Retinal pigment epithelial cell (primary cell): ENCODE measurements at regions not wholly inside any gene's neighbourhood (a gene's known extent, or its start where the extent isn't known, plus 50 kb on each side); places are given as distances from the start of the nearest gene placed in this dataset.

Experiments used
- DNase-seq: peaks from one replicate; pipeline ENCODE4 v3.0.0-alpha.2; 2010; ENCODE audit warnings: low read depth
- H3K4me3 ChIP-seq: 2 replicates; pipeline ENCODE4 v1.5.1; 2011; ENCODE audit warnings: mild to moderate bottlenecking, low read length, control low read depth, moderate library complexity
- CTCF ChIP-seq: conservative IDR thresholded peaks from 2 replicates; pipeline ENCODE4 v1.5.1; 2011; ENCODE audit warnings: low read depth, low read length, control low read depth, inconsistent platforms

GRCh38 chr1:239706245-239706892 is 320.0 kb downstream of the CHRM3 start:
- H3K4me3 ChIP-seq = no peak overlapping the region
- TF ChIP-seq CTCF = no peak
- DNase-seq = no peak

DNA sequence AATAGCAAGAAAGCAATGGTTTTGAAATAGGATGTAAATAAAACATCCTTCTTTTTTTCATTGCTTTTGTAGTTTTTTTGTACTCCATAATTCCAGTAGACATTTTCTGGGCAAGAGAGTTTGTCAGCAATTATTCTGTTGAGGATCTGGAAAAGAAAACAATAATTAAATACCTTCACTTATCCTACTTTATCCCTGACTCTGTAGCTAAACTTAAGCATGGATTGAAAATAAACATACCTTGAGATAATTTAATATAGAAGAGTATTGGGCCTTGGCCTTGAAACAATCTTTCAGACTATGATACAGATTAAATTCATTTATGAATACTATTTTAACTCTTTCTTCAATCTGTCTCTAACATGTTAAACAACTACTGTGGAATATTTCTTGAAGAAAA is 321.2 kb downstream of the CHRM3 start:
- TF ChIP-seq CTCF = no peak
- H3K4me3 ChIP-seq = no peak overlapping the region
- no peak for DNase-seq

DNA sequence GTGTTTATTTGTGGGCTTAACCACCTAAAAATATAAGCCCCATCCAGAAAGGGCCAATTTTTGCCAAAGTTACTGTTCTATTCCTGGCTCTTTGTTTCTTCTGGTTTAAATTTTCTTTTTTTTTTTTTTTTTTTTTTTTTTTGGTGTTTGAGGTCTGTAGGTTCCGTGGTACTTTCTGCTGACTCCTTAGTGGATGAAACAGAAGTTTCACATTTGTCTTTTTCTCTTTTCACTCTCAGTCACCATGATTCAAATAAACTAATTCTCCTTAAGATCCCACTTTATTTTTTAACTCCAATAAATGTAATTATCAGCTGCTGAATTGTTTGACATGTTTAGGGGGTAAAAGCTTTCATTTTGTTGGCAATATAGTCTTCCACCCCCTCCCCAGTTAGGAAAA is 322.3 kb downstream of the CHRM3 start:
- no peak for TF ChIP-seq CTCF
- DNase-seq = no peak
- H3K4me3 ChIP-seq = no peak overlapping the region

- H3K4me3 ChIP-seq = no peak overlapping the region
- no peak for TF ChIP-seq CTCF
- no peak for DNase-seq
These were observed 325.4 kb downstream of the CHRM3 start for GRCh38 chr1:239711768-239712167.

GRCh38 chr1:239717097-239717917 is 330.9 kb downstream of the CHRM3 start:
- no peak overlapping the region for H3K4me3 ChIP-seq
- DNase-seq = no peak
- TF ChIP-seq CTCF = no peak

DNA sequence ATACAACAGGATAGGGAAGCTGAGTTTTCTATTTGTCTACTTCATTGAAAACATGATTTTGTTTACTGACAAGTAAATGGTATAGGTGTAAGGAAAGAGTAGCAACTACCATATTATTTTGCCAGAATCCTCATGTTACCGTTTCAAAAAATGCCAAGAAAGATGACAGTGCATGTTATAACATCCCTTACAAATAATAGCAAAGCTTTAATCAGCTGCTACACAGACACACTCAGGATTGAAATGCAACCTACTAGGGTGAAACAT is 331.5 kb downstream of the CHRM3 start:
- no peak overlapping the region for H3K4me3 ChIP-seq
- TF ChIP-seq CTCF = no peak
- DNase-seq = no peak

DNA sequence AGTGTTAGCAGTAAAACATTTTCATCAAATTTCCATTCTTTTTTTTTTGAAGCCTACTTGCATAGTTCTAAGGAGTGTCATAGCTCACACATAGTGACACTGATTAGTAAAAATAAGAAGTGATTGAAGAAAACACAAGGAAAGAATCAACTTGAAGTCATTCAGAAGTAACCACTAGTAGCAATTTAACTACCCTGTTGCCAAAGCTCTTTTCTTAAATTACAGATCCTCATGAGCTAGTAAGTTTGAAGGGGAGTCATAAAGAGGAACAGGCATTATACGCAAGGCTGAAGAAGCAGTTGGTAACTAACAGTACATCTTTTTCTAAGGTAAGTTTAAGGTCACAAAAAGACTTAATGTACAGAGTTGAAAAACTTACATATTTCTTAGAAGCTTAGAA is 332.2 kb downstream of the CHRM3 start:
- no peak for TF ChIP-seq CTCF
- no peak overlapping the region for H3K4me3 ChIP-seq
- no peak for DNase-seq
